ENCODE measurements at regions not wholly inside any gene's neighbourhood (a gene's known extent, or its start where the extent isn't known, plus 50 kb on each side); places are given as distances from the start of the nearest gene placed in this dataset.

DNA sequence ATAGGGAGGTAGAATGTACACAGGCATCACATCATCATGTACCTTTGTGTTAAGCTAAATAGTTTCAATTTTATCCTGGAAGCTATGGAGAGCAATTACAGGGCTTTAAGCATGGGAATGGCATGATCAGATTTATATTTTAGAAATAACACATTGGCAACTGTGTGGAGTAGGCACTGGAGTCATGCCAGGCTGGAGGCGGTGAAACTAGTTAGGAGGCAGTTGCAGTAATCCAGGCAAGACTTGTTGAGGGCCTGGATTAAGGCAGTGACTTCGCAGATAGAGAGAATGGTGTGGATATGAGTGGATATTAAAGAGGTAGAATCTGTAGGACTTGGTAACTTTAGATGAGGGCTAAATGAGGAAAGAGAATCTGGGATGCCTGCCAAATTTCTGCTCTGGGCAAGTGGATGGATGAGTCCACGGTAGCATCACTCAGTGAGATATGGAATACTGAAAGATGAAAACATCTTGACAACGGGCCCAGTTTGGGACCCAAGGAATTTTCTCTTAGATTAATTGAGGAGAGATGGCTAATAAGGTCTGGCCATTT lies 506.2 kb downstream of the FGF9 start:
- H3K27ac ChIP-seq (ENCODE audit: insufficient read length, low read depth, low read length), result no peak overlapping the region
- H3K56ac ChIP-seq (ENCODE audit: insufficient read length, low read depth, low read length), result no peak overlapping the region
- H3K4me1 Mint-ChIP-seq, result peaks cover 2 to 3% of the 10 kb centered on the region in 2 experiments; a peak in 1 of 4 replicates
- TF ChIP-seq, protein P1, sequence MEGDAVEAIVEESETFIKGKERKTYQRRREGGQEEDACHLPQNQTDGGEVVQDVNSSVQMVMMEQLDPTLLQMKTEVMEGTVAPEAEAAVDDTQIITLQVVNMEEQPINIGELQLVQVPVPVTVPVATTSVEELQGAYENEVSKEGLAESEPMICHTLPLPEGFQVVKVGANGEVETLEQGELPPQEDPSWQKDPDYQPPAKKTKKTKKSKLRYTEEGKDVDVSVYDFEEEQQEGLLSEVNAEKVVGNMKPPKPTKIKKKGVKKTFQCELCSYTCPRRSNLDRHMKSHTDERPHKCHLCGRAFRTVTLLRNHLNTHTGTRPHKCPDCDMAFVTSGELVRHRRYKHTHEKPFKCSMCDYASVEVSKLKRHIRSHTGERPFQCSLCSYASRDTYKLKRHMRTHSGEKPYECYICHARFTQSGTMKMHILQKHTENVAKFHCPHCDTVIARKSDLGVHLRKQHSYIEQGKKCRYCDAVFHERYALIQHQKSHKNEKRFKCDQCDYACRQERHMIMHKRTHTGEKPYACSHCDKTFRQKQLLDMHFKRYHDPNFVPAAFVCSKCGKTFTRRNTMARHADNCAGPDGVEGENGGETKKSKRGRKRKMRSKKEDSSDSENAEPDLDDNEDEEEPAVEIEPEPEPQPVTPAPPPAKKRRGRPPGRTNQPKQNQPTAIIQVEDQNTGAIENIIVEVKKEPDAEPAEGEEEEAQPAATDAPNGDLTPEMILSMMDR (conservative IDR thresholded peaks at IDR 0.05), result no peak
- no peak overlapping the region for H3T11ph ChIP-seq (ENCODE audit: low read length)
- no peak overlapping the region for H4K5ac ChIP-seq (ENCODE audit: insufficient read length, low read depth, low read length)
- no peaks in the 10 kb centered on the region for H3K4me1 ChIP-seq (ENCODE audit: insufficient read depth, low read length)
- H2AK5ac ChIP-seq (ENCODE audit: insufficient read length, low read length), result no peak overlapping the region
- no peaks in the 10 kb centered on the region for H3K79me2 ChIP-seq (ENCODE audit: insufficient read depth, low read length)
- H3K9ac ChIP-seq (ENCODE audit: extremely low read depth, insufficient read length, low read length), result no peak overlapping the region
- no peak overlapping the region for H2BK12ac ChIP-seq (ENCODE audit: insufficient read length, low read depth, low read length)
- no peak overlapping the region for H3K14ac ChIP-seq (ENCODE audit: insufficient read depth, low read length)
- WGBS (ENCODE audit: extremely low coverage, insufficient read length, low lambda C conversion rate), result no CpG with 5 or more reads among the region's 4 CpGs
- H4K8ac ChIP-seq (replicated peaks; ENCODE audit: insufficient read length, low read depth, low read length), result no peak overlapping the region
- no peak overlapping the region for H3K27ac Mint-ChIP-seq
- no peak overlapping the region for H2AFZ ChIP-seq (ENCODE audit: low read length)
- H3K23me2 ChIP-seq (ENCODE audit: insufficient read length, low read depth, low read length, poor library complexity, severe bottlenecking), result no peaks in the 10 kb centered on the region
- H3K27me3 ChIP-seq (ENCODE audit: insufficient read depth, low read length), result no peaks in the 10 kb centered on the region
- H3K23ac ChIP-seq (ENCODE audit: insufficient read length, low read depth, low read length), result no peak overlapping the region
- no peak overlapping the region for H3K18ac ChIP-seq (ENCODE audit: insufficient read length, low read depth, low read length)
- H3K79me1 ChIP-seq (ENCODE audit: insufficient read depth, low read depth, low read length, poor library complexity, severe bottlenecking), result no peaks in the 10 kb centered on the region
- peaks cover 0 to 9% (median 0%) of the 10 kb centered on the region in 3 experiments; a peak in 1 of 7 replicates for H3K36me3 Mint-ChIP-seq (ENCODE audit: insufficient read depth in 1 of 3, low read depth in 3 of 3)
- H3K4me2 ChIP-seq (ENCODE audit: insufficient read depth, insufficient read length, low read length), result no peak overlapping the region
- no peak overlapping the region for H2BK5ac ChIP-seq (ENCODE audit: insufficient read length, low read length)
- no peak overlapping the region for H3K4ac ChIP-seq (ENCODE audit: low read depth, low read length)
- no peak overlapping the region for H2BK20ac ChIP-seq (ENCODE audit: low read depth, low read length, poor library complexity, severe bottlenecking)
- H4K20me1 ChIP-seq (ENCODE audit: control insufficient read depth, insufficient read depth, insufficient read length), result no peaks in the 10 kb centered on the region
- no peak for DNase-seq
- H3K4me3 Mint-ChIP-seq, result no peak overlapping the region
- H2BK15ac ChIP-seq (ENCODE audit: low read depth, low read length), result no peak overlapping the region
- peaks cover 2 to 15% of the 10 kb centered on the region in 2 experiments for H3K9me3 Mint-ChIP-seq
- H3K27me3 Mint-ChIP-seq (ENCODE audit: low read depth), result no peaks in the 10 kb centered on the region
- H4K91ac ChIP-seq (ENCODE audit: insufficient read length, low read depth, low read length), result no peak overlapping the region
- H3K9me3 ChIP-seq (ENCODE audit: control insufficient read depth, low read depth, low read length), result no peaks in the 10 kb centered on the region
- H2BK120ac ChIP-seq (ENCODE audit: low read depth, low read length, poor library complexity, severe bottlenecking), result no peak overlapping the region
